ENCODE measurements at regions not wholly inside any gene's neighbourhood (a gene's known extent, or its start where the extent isn't known, plus 50 kb on each side); places are given as distances from the start of the nearest gene placed in this dataset.

DNA sequence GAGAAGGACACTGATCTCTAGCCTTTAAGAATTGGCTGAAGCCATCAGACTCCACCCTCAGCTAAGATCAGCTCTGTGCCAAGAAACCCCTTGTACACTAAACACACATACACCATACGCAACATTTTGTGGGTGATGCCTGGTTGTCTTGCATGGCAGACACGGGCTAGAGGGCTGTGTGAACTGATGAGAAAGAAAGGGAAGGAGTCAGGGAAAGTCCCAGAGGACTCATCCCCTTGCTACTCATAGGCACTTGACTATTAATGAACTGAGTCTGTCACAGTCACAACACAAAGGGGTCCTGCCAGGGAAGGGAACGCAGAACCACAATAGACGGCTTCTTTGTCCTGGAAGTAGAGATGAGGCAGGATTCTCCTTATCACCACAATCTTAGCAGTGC, 80.8 kb downstream of the EMP1 start:
- Histone ChIP-seq H3K27ac (ENCODE audit: insufficient read depth, low read length) (no peak overlapping the region), H3K4me2 (ENCODE audit: low read depth, low read length) (no peak overlapping the region), H3K79me1 (ENCODE audit: low read depth in 1 of 2, low read length in 2 of 2) (no peaks in the 10 kb centered on the region), H3K36me3 (ENCODE audit: control insufficient read depth, insufficient read depth, low read length) (no peaks in the 10 kb centered on the region), H4K20me1 (ENCODE audit: insufficient read depth, low read length) (no peaks in the 10 kb centered on the region), H3K56ac (ENCODE audit: extremely low read depth, insufficient read depth, low read length) (no peak overlapping the region), H3K23ac (ENCODE audit: low read depth, low read length) (no peak overlapping the region), H3K18ac (ENCODE audit: low read depth, low read length) (no peak overlapping the region), H3K27me3 (ENCODE audit: control insufficient read depth, insufficient read depth, low read length) (peaks cover 64% of the 10 kb centered on the region), H2BK5ac (ENCODE audit: low read depth, low read length, poor library complexity, severe bottlenecking) (no peak overlapping the region), H2AK9ac (replicated peaks; ENCODE audit: low read depth, low read length, poor library complexity) (no peak overlapping the region), H4K8ac (ENCODE audit: low read depth in 2 of 2, low read length in 2 of 2) (no peak overlapping the region), H3K4me3 (ENCODE audit: insufficient read depth, low read depth, low read length) (no peak overlapping the region), H3K9ac (ENCODE audit: low read depth, low read length) (no peak overlapping the region), H4K91ac (ENCODE audit: insufficient read depth, low read depth, low read length) (no peak overlapping the region), H3K9me3 (ENCODE audit: control insufficient read depth, insufficient read depth, low read length) (peaks cover 2% of the 10 kb centered on the region), H3K4me1 (ENCODE audit: control insufficient read depth, insufficient read depth, low read length) (no peaks in the 10 kb centered on the region), H2BK20ac (ENCODE audit: low read depth, low read length) (no peak overlapping the region), H3K4ac (ENCODE audit: low read depth, low read length) (no peak overlapping the region), H3K14ac (replicated peaks; ENCODE audit: low read depth, low read length) (no peak overlapping the region), H2AK5ac (ENCODE audit: low read depth, low read length) (no peak overlapping the region), H2BK120ac (ENCODE audit: low read depth, low read length) (no peak overlapping the region), H2BK15ac (ENCODE audit: low read depth, low read length) (no peak overlapping the region), H3K9me1 (ENCODE audit: insufficient read depth, low read length) (no peaks in the 10 kb centered on the region), H2AFZ (replicated peaks; ENCODE audit: low read length, poor library complexity) (no peak overlapping the region), H4K5ac (ENCODE audit: low read depth, low read length) (no peak overlapping the region)
- no TSS peak for BruUV-seq (replicated peaks)
- ChIA-PET CTCF (interaction anchor here (1.2 to 1.5 kb wide), 2 partner anchors 384 to 890 kb away, joined by 4 to 6 read pairs; no protein-coding TSS in a partner anchor), POLR2A (ENCODE audit: unreplicated experiment) (no interaction called here)
- in situ Hi-C loops (cut with MboI; ENCODE audit: low sequenced_read_pairs) (loop anchor here (10.0 to 25.0 kb wide), 2 partner anchors 260 to 888 kb away; no protein-coding TSS in a partner anchor), intact Hi-C loops (cut with micrococcal nuclease) (no loop called here), dilution Hi-C loops (cut with HindIII; ENCODE audit: low sequenced_read_pairs, unreplicated experiment) (no loop called here)
- TF ChIP-seq RFX5 (IDR thresholded peaks at IDR 0.05; ENCODE audit: low read depth, low read length) (no peak), MXI1 (IDR thresholded peaks at IDR 0.05; ENCODE audit: borderline replicate concordance, low read depth, low read length) (no peak), CEBPB (IDR thresholded peaks at IDR 0.05; ENCODE audit: low read depth, low read length) (no peak), MAZ (IDR thresholded peaks at IDR 0.05; ENCODE audit: borderline replicate concordance, low read depth, low read length) (no peak), BHLHE40 (IDR thresholded peaks at IDR 0.05; ENCODE audit: low read depth, low read length) (no peak), NFE2L2 (IDR thresholded peaks at IDR 0.05; ENCODE audit: low read depth, low read length) (no peak), CHD1 (IDR thresholded peaks at IDR 0.05; ENCODE audit: low read depth, low read length) (no peak), SMC3 (IDR thresholded peaks at IDR 0.05; ENCODE audit: low read depth, low read length) (no peak), MAFK (IDR thresholded peaks at IDR 0.05; ENCODE audit: low read depth, low read length) (no peak), RAD21 (IDR thresholded peaks at IDR 0.05; ENCODE audit: low read length) (no peak)
- TF ChIP-seq, protein P1, sequence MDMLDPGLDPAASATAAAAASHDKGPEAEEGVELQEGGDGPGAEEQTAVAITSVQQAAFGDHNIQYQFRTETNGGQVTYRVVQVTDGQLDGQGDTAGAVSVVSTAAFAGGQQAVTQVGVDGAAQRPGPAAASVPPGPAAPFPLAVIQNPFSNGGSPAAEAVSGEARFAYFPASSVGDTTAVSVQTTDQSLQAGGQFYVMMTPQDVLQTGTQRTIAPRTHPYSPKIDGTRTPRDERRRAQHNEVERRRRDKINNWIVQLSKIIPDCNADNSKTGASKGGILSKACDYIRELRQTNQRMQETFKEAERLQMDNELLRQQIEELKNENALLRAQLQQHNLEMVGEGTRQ (IDR thresholded peaks at IDR 0.05; ENCODE audit: low read depth, low read length), result no peak
- TF ChIP-seq, protein P2, sequence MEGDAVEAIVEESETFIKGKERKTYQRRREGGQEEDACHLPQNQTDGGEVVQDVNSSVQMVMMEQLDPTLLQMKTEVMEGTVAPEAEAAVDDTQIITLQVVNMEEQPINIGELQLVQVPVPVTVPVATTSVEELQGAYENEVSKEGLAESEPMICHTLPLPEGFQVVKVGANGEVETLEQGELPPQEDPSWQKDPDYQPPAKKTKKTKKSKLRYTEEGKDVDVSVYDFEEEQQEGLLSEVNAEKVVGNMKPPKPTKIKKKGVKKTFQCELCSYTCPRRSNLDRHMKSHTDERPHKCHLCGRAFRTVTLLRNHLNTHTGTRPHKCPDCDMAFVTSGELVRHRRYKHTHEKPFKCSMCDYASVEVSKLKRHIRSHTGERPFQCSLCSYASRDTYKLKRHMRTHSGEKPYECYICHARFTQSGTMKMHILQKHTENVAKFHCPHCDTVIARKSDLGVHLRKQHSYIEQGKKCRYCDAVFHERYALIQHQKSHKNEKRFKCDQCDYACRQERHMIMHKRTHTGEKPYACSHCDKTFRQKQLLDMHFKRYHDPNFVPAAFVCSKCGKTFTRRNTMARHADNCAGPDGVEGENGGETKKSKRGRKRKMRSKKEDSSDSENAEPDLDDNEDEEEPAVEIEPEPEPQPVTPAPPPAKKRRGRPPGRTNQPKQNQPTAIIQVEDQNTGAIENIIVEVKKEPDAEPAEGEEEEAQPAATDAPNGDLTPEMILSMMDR (conservative IDR thresholded peaks at IDR 0.05; ENCODE audit: low read depth, low read length), result no peak
- ATAC-seq (ENCODE audit: low read depth), result no peak
- DNase-seq, result no peak
- no CpG with 5 or more reads among the region's 4 CpGs for WGBS, 2 experiments (ENCODE audit: extremely low coverage in 2 of 2, insufficient read length in 1 of 2)

Data from IMR-90 (cell line).